ENCODE measurements at regions not wholly inside any gene's neighbourhood (a gene's known extent, or its start where the extent isn't known, plus 50 kb on each side); places are given as distances from the start of the nearest gene placed in this dataset.
"Not testable (repeated sequence)": the region's sequence is repeated elsewhere in the genome, so short reads cannot be mapped to it uniquely, and the experiment has no call there.

GRCh38 chr10:133015816-133016462 is 71.8 kb upstream of the ADGRA1 start:
- no peak overlapping the region for H3K4me3 Mint-ChIP-seq
- H3K27ac Mint-ChIP-seq, result no peak overlapping the region
- H3K36me3 Mint-ChIP-seq (ENCODE audit: low read depth), result no peaks in the 10 kb centered on the region
- no peaks in the 10 kb centered on the region for H3K27me3 Mint-ChIP-seq
- POLR2A ChIA-PET, result no interaction called here
- no peaks in the 10 kb centered on the region for H3K4me1 Mint-ChIP-seq
- H3K9me3 Mint-ChIP-seq, result no peaks in the 10 kb centered on the region
- CTCF ChIA-PET, result no interaction called here
- DNase-seq, result no peak

GRCh38 chr10:133015321-133015720 is 72.4 kb upstream of the ADGRA1 start:
- H3K9me3 Mint-ChIP-seq, result no peaks in the 10 kb centered on the region
- H3K27ac Mint-ChIP-seq, result no peak overlapping the region
- no peaks in the 10 kb centered on the region for H3K4me1 Mint-ChIP-seq
- POLR2A ChIA-PET, result no interaction called here
- no peaks in the 10 kb centered on the region for H3K27me3 Mint-ChIP-seq
- CTCF ChIA-PET, result interaction anchor here (1.0 kb wide), 1 partner anchor 37 kb away, joined by 3 read pairs; no protein-coding TSS in a partner anchor
- no peak overlapping the region for H3K4me3 Mint-ChIP-seq
- no peaks in the 10 kb centered on the region for H3K36me3 Mint-ChIP-seq (ENCODE audit: low read depth)
- DNase-seq, result no peak

DNA sequence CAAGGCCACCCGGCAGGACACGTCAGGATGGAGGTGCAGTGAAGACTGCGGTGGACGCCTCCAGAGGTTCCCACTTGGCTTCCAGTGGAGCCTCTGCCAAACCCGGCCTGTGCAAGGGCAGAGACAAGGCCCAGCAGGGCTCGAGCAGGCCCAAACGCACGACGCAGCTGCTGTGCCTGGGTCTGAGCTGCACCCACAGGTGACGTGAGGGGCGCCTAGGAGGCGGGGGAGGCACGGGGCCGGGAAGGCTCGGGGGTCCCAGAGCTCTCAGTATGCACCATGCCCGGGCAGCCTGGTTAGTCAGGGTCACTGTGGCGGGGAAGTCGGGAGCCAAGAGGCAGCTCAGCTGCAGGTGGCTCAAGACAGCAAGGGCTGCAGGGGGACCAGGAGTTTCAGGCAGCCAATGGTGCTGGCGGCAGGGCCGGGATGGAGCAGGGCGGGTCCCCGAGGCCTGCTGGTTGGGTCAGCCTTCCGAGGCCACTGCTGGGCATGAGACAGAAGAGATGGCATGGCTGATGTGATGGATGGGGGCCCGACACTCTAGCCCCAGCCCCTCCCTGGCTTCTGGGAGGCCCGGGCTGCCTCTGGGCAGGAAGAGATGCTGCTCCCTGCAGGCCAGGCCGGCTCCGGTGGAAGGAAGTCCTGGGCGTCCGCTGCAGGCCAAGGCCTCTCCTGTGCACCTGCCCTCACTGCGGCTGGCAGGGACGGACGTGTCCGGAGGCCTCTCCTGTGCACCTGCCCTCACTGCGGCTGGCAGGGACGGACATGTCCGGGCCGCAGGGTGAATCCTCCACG is 72.2 kb upstream of the CFAP46 start:
- Mint-ChIP-seq H3K9me3 (no peaks in the 10 kb centered on the region), H3K27ac (no peak overlapping the region), H3K36me3 (ENCODE audit: low read depth) (no peaks in the 10 kb centered on the region), H3K27me3 (no peaks in the 10 kb centered on the region), H3K4me3 (no peak overlapping the region), H3K4me1 (no peaks in the 10 kb centered on the region)
- POLR2A ChIA-PET, result no interaction called here
- CTCF ChIA-PET, result interaction anchor here (1.0 kb wide), 1 partner anchor 36 kb away, joined by 3 read pairs; no protein-coding TSS in a partner anchor
- DNase-seq, result no peak

- no peak for DNase-seq
- Mint-ChIP-seq H3K27me3 (no peaks in the 10 kb centered on the region), H3K27ac (no peak overlapping the region), H3K4me3 (no peak overlapping the region), H3K36me3 (ENCODE audit: low read depth) (no peaks in the 10 kb centered on the region), H3K4me1 (no peaks in the 10 kb centered on the region), H3K9me3 (no peaks in the 10 kb centered on the region)
- ChIA-PET POLR2A (no interaction called here), CTCF (no interaction called here)
Measured at GRCh38 chr10:133013463-133013862, 71.1 kb upstream of the CFAP46 start.

GRCh38 chr10:133012573-133013359 is 70.4 kb upstream of the CFAP46 start:
- CTCF ChIA-PET, result no interaction called here
- DNase-seq, result no peak
- H3K27ac Mint-ChIP-seq, result no peak overlapping the region
- H3K4me3 Mint-ChIP-seq, result no peak overlapping the region
- no peaks in the 10 kb centered on the region for H3K36me3 Mint-ChIP-seq (ENCODE audit: low read depth)
- POLR2A ChIA-PET, result no interaction called here
- no peaks in the 10 kb centered on the region for H3K9me3 Mint-ChIP-seq
- H3K4me1 Mint-ChIP-seq, result no peaks in the 10 kb centered on the region
- H3K27me3 Mint-ChIP-seq, result no peaks in the 10 kb centered on the region

- DNase-seq, result no peak
- H3K4me3 Mint-ChIP-seq, result no peak overlapping the region
- no peaks in the 10 kb centered on the region for H3K27me3 Mint-ChIP-seq
- ChIA-PET CTCF (no interaction called here), POLR2A (no interaction called here)
- no peaks in the 10 kb centered on the region for H3K4me1 Mint-ChIP-seq
- no peak overlapping the region for H3K27ac Mint-ChIP-seq
- no peaks in the 10 kb centered on the region for H3K36me3 Mint-ChIP-seq (ENCODE audit: low read depth)
- no peaks in the 10 kb centered on the region for H3K9me3 Mint-ChIP-seq
Measured at GRCh38 chr10:133011882-133012281, 69.5 kb upstream of the CFAP46 start.

GRCh38 chr10:133011393-133011792 is 69.0 kb upstream of the CFAP46 start:
- H3K27ac Mint-ChIP-seq; H3K9me3 Mint-ChIP-seq; H3K4me3 Mint-ChIP-seq; POLR2A ChIA-PET; H3K36me3 Mint-ChIP-seq (ENCODE audit: low read depth); H3K4me1 Mint-ChIP-seq; H3K27me3 Mint-ChIP-seq; DNase-seq; CTCF ChIA-PET: not testable (repeated sequence)

- H3K27ac Mint-ChIP-seq; H3K36me3 Mint-ChIP-seq (ENCODE audit: low read depth); CTCF ChIA-PET; H3K4me3 Mint-ChIP-seq; H3K4me1 Mint-ChIP-seq; POLR2A ChIA-PET; DNase-seq; H3K9me3 Mint-ChIP-seq; H3K27me3 Mint-ChIP-seq: not testable (repeated sequence)
Measured at GRCh38 chr10:133010843-133011179, 68.4 kb upstream of the CFAP46 start.

- Mint-ChIP-seq H3K9me3 (no peaks in the 10 kb centered on the region), H3K36me3 (ENCODE audit: low read depth) (no peaks in the 10 kb centered on the region), H3K27ac (no peak overlapping the region), H3K27me3 (no peaks in the 10 kb centered on the region), H3K4me1 (no peaks in the 10 kb centered on the region), H3K4me3 (no peak overlapping the region)
- DNase-seq, result no peak
- CTCF ChIA-PET, result no interaction called here
- POLR2A ChIA-PET, result no interaction called here
Measured at GRCh38 chr10:133010095-133010842, 67.9 kb upstream of the CFAP46 start.

GRCh38 chr10:133009218-133009950 is 67.0 kb upstream of the CFAP46 start:
- no peak for DNase-seq
- H3K27me3 Mint-ChIP-seq, result no peaks in the 10 kb centered on the region
- ChIA-PET POLR2A (no interaction called here), CTCF (no interaction called here)
- no peak overlapping the region for H3K27ac Mint-ChIP-seq
- no peaks in the 10 kb centered on the region for H3K36me3 Mint-ChIP-seq (ENCODE audit: low read depth)
- no peaks in the 10 kb centered on the region for H3K9me3 Mint-ChIP-seq
- no peaks in the 10 kb centered on the region for H3K4me1 Mint-ChIP-seq
- no peak overlapping the region for H3K4me3 Mint-ChIP-seq

GRCh38 chr10:133008736-133009135 is 66.4 kb upstream of the CFAP46 start:
- no peaks in the 10 kb centered on the region for H3K4me1 Mint-ChIP-seq
- no peak overlapping the region for H3K27ac Mint-ChIP-seq
- POLR2A ChIA-PET, result no interaction called here
- no peak for DNase-seq
- CTCF ChIA-PET, result no interaction called here
- no peak overlapping the region for H3K4me3 Mint-ChIP-seq
- H3K9me3 Mint-ChIP-seq, result no peaks in the 10 kb centered on the region
- H3K27me3 Mint-ChIP-seq, result no peaks in the 10 kb centered on the region
- H3K36me3 Mint-ChIP-seq (ENCODE audit: low read depth), result no peaks in the 10 kb centered on the region

DNA sequence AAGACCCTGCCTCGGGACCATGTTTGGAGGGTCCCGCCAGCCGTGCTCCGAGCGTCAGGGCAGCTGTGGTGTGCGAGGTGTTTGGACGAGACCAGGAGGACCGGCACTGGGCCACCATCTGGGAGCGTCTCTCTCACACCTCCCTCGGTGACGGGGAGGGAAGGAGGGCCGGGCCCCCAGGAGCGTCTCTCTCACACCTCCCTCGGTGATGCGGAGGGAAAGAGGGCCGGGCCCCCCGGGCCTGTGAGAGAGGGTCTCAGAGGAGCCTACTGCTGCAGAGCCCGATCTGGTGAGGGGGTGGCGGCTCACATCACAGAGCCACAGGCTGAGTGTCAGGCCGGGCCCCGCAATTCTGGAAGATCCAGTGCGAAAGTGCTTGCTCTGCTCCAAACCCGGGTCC is 65.8 kb upstream of the CFAP46 start:
- no peaks in the 10 kb centered on the region for H3K9me3 Mint-ChIP-seq
- H3K36me3 Mint-ChIP-seq (ENCODE audit: low read depth), result no peaks in the 10 kb centered on the region
- no peaks in the 10 kb centered on the region for H3K4me1 Mint-ChIP-seq
- no peak overlapping the region for H3K4me3 Mint-ChIP-seq
- CTCF ChIA-PET, result no interaction called here
- no peak overlapping the region for H3K27ac Mint-ChIP-seq
- H3K27me3 Mint-ChIP-seq, result no peaks in the 10 kb centered on the region
- POLR2A ChIA-PET, result no interaction called here
- no peak for DNase-seq
